Activated CD8-positive, alpha-beta memory T cell treated with anti-CD3 and anti-CD28 coated beads, Interleukin-2, amount 50 U/mL, for 1 hour (primary cell): ENCODE measurements at regions not wholly inside any gene's neighbourhood (a gene's known extent, or its start where the extent isn't known, plus 50 kb on each side); places are given as distances from the start of the nearest gene placed in this dataset.
"Not testable (repeated sequence)": the region's sequence is repeated elsewhere in the genome, so short reads cannot be mapped to it uniquely, and the experiment has no call there.

Experiments used
- DNase-seq: peaks from one replicate; pipeline ENCODE4 v3.0.0-alpha.2; 2020; ENCODE audit errors: extremely low read depth

DNA sequence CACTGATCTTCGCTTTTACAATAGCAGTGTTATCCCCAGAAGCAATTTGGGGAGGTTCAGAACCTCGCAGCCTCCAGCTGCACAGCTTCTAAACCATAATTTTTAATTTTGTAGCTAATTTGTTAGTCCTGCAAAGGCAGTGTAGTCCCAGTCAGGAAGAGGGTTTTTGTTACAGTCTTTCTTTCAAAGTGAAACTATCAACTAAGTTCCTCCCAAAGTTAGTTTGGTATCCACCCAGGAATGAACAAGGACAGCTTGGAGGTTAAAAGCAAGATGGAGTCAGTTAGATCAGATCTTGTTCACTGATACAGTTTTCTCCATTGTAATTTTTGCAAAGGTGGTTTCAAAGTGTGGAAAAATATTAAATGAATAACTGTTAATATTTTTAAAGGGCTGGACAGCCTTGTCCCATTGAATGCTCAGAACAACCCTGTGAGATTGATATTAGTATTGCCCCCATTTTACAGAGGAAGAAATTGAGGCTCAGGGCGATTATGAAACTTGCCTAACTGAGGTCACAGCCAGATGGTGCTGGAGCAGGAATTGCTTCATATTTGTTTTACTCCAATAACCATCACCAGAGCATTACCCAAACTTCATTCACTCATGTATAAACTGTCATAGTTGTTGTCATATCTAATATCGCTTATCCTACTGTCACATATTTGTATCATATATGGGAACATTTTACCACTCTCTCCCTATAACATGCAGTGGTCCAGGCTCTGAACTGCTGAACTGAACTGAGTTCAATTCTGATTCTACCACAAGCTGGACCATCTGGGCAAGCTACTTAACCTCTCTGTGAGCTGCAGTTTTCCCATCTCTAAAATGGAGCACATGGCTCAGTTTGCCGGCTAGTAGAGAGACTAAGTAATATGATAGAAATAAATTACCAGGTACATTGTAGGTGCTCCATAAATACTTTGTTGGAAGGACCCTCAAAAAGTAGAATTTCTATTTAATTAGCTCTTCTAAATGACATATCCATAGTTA is 213.8 kb downstream of the BCAS1 start:
- no peak for DNase-seq

- DNase-seq, result no peak
These were observed 214.7 kb downstream of the BCAS1 start for GRCh38 chr20:53855733-53856132.

GRCh38 chr20:53854609-53854926 is 215.8 kb downstream of the BCAS1 start:
- not testable (repeated sequence) for DNase-seq

GRCh38 chr20:53853111-53853713 is 217.2 kb downstream of the BCAS1 start:
- no peak for DNase-seq

DNA sequence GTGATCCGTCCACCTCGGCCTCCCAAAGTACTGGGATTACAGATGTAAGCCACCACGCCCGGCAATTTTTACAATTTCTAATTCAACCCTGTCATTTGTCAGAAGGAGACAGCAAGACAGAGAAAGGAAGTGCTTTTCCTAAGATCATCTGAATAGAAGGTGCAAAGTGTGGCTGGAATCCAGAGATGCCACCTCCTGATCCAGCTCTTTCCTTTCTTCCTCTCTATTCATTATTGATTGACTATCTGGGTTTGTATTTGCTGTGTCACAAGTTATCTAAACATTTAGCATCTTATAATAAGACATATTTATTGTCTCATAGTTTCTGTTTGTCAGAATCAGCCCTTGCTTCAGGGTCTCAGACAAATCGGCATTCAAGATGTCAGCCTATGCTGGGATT is 217.7 kb downstream of the BCAS1 start:
- no peak for DNase-seq

DNA sequence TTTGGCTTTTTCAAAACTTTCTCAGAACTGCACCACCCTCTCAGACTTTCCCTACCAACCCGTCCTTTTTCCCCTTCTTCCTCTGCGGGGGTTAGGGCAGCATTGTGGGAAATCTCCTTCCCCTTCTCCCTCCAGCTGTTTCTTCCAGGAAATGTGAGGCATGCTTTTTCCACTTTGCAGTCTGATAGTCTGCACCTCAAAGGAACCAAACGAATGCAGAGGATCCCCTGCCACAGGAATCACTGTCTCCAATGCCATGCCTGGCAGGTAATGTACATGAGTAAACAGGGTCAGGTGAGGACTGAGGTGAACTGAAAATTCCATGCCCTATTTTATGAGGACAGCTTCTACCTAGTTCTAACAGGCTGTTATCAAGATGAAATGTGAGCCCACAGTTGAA is 218.4 kb downstream of the BCAS1 start:
- DNase-seq, result no peak

GRCh38 chr20:53850319-53850718 is 220.1 kb downstream of the BCAS1 start:
- no peak for DNase-seq

GRCh38 chr20:53849471-53850059 is 220.8 kb downstream of the BCAS1 start:
- DNase-seq, result no peak

DNA sequence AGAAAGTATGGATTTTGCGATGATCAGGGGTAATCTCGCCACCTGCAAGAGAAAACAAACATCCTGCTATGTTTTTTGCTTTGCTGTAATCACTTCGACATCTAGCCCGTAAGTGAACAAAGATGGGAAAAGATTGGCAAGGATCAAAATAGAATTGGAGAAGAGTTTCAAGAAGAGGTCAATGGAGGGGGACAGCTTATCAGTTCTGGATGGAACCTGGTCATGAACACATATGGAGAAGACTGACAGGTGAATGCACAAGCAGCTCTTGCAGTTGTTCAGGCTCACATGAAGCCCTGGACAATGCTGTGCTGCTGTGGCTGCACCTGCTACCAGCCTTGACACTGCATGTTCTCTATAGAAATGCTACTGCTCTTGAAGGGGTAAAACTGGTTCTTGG is 222.1 kb downstream of the BCAS1 start:
- no peak for DNase-seq

DNA sequence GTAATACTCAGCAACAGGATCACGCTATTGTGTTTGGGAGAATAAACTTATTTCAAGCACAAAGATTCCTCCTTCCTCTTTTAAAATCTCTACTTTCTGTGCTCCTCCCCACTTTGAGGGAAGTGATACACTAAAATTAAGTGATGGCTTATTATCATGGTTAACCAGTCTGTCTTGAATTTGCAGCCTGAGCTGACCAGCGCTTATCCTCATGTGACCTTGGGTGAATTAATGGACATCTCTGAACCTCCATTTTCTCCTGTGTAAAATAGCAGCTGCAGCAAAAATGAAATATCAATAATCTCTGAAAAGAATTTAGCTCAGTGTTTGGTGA is 222.6 kb downstream of the BCAS1 start:
- DNase-seq, result no peak

DNA sequence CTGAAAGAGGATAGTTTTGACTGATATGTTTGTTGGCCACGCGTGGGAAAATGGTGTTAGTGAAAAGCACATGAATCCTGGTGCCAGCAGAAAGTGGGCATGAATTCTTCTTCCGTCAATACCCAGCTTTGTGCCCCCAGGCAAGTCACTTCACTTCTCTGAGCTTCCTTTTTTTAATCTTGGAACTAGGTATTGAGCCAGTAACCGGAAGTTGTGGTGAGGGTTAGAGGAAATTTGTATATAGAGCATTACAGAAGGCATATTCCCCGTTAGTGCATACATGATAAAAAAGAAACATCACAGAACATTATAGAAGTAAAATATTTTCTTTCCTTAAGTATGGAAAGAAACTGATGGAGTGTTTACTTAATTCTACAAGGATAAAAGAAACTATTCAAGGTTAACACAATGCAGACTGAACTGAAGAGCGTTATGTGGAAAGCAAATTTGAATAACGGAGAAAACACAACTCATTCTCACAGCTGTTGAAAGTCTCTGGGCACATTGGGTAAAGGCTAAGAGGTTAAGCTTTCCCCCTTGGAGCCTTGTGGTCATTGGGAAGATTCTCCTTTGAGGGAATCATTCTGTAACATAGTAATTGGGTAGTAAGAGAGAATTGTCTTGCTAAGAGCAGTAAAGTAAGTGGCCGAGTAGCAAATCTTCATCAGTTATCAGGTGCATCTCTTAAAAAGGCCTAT is 223.1 kb downstream of the BCAS1 start:
- no peak for DNase-seq

DNA sequence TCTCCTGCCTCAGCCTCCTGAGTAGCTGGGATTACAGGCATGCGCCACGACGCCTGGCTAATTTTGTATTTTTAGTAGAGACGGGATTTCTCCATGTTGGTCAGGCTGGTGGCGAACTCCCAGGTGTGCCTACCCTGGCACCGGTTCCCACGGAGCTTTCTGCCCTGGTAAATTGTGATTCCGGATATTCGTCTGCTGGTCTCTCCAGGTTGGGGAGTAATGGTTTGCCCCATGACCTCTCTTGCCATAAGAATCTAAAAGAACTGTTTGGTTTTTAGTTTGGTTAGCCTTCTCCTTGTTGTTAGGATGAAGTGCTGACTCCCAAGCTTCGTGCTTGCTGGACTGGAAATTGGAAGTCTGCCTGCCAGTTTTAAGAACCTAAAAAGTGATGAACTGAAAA is 223.8 kb downstream of the BCAS1 start:
- no peak for DNase-seq

- no peak for DNase-seq
These were observed 224.4 kb downstream of the BCAS1 start for GRCh38 chr20:53845980-53846379.

- no peak for DNase-seq
These were observed 226.1 kb downstream of the BCAS1 start for GRCh38 chr20:53844259-53844658.

GRCh38 chr20:53843645-53844044 is 226.7 kb downstream of the BCAS1 start:
- DNase-seq, result no peak

GRCh38 chr20:53842301-53843099 is 227.9 kb downstream of the BCAS1 start:
- no peak for DNase-seq

- DNase-seq, result no peak
These were observed 228.7 kb downstream of the BCAS1 start for GRCh38 chr20:53841741-53842140.

GRCh38 chr20:53840532-53840931 is 229.9 kb downstream of the BCAS1 start:
- no peak for DNase-seq

DNA sequence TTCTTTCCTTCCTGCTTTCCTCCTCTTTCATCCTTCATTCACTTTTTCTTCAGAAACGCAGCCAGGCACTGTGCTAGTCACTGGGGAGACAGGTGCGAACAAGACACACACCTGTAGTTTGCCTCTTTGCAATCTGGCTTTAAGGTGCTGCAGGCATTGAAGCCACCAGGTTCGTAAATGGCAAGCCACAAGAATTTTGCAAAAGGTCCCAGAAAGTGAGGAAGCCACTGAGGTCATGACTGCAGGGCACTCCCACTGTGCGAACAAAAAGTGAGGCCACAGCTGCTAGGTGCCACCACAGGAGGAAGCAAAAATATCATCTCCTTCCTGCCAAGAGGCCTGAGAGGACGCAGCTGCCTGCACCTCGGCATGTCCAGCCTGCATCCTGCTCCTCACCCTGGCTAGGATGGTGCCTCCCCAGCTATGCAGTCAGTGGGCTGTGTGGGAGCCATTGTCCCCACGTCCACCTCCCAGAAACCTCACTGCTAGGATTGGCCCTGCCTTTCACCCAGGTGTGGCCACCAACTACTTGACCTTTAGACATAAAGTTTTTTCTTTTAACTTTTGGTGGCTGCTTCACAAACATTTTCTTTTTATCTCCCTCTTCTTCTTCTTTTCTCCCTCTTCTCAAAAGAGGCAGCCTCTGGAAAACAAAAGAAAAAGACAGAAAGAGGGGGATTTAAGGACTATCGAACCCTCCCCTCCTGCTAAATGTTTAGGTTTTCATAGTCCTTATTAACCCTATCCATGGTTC is 230.8 kb downstream of the BCAS1 start:
- peak; percentile 58 for DNase-seq

DNA sequence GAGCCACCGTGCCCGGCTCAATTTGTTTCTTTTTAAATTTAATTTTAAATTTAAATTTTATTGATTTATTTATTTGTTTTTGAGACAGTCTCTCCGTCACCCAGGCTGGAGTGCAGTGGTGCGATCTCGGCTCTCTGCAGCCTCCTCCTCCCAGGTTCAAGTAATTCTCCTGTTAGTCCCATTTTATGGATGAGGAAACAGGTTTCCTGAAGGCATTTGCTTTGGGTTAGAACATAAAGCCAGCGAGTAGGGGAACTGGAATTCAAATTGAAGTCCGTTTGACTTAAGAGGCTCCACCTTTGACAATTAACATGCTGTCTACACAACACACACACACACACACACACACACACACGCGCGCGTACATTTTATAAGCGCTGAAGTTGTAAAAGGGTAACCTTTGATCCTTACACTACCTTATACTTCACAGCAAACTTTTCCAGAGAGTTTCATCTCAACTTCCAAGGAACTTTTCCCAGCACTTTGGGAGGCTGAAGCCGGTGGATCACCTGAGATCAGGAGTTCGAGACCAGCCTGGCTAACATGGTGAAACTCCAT is 232.0 kb downstream of the BCAS1 start:
- DNase-seq, result no peak
